BE2C (cell line): ENCODE measurements at regions not wholly inside any gene's neighbourhood (a gene's known extent, or its start where the extent isn't known, plus 50 kb on each side); places are given as distances from the start of the nearest gene placed in this dataset.

Source experiments
- DNase-seq: peaks from one replicate; pipeline ENCODE4 v3.0.0-alpha.2; 2020
- H3K27me3 ChIP-seq: fragments of 250-450 bp; sonication (Bioruptor Pico); 2 replicates; pipeline ENCODE4 v1.5.1; 2020; ENCODE audit warnings: mild to moderate bottlenecking
- H3K36me3 ChIP-seq: fragments of 250-450 bp; sonication (Bioruptor Pico); 2 replicates; pipeline ENCODE4 v1.5.1; 2020; ENCODE audit warnings: mild to moderate bottlenecking
- H3K4me1 ChIP-seq: fragments of 250-450 bp; sonication (Bioruptor Pico); 2 replicates; pipeline ENCODE4 v1.5.1; 2020
- H3K4me3 ChIP-seq: 2 replicates; pipeline ENCODE4 v1.5.1; 2011; ENCODE audit warnings: low read depth, low read length
- H3K9me3 ChIP-seq: fragments of 250-450 bp; sonication (Bioruptor Pico); 2 replicates; pipeline ENCODE4 v1.5.1; 2020
- CTCF ChIP-seq: IDR thresholded peaks from 2 replicates; pipeline ENCODE4 v1.5.1; 2012; ENCODE audit warnings: mild to moderate bottlenecking, low read depth, low read length

GRCh38 chrX:69262036-69262936, 97.0 kb upstream of the PJA1 start:
- Histone ChIP-seq H3K4me3 (no peak overlapping the region), H3K4me1 (no peaks in the 10 kb centered on the region), H3K36me3 (no peaks in the 10 kb centered on the region), H3K9me3 (no peaks in the 10 kb centered on the region), H3K27me3 (no peaks in the 10 kb centered on the region)
- no peak for TF ChIP-seq CTCF
- DNase-seq = no peak

- Histone ChIP-seq H3K9me3 (no peaks in the 10 kb centered on the region), H3K27me3 (no peaks in the 10 kb centered on the region), H3K4me1 (no peaks in the 10 kb centered on the region), H3K4me3 (no peak overlapping the region), H3K36me3 (no peaks in the 10 kb centered on the region)
- TF ChIP-seq CTCF = no peak
- no peak for DNase-seq
Observed at GRCh38 chrX:69260169-69260568, 94.9 kb upstream of the PJA1 start.

- no peaks in the 10 kb centered on the region for H3K27me3 ChIP-seq
- H3K9me3 ChIP-seq = no peaks in the 10 kb centered on the region
- TF ChIP-seq CTCF = no peak
- no peaks in the 10 kb centered on the region for H3K36me3 ChIP-seq
- no peaks in the 10 kb centered on the region for H3K4me1 ChIP-seq
- no peak for DNase-seq
- no peak overlapping the region for H3K4me3 ChIP-seq
Observed at GRCh38 chrX:69258893-69259292, 93.6 kb upstream of the PJA1 start.

GRCh38 chrX:69257499-69258127, 92.4 kb upstream of the PJA1 start:
- Histone ChIP-seq H3K4me3 (no peak overlapping the region), H3K4me1 (no peaks in the 10 kb centered on the region), H3K9me3 (no peaks in the 10 kb centered on the region), H3K36me3 (no peaks in the 10 kb centered on the region), H3K27me3 (no peaks in the 10 kb centered on the region)
- DNase-seq = no peak
- no peak for TF ChIP-seq CTCF

GRCh38 chrX:69256291-69256565, 91.0 kb upstream of the PJA1 start:
- no peak for DNase-seq
- no peak for TF ChIP-seq CTCF
- H3K4me1 ChIP-seq = no peaks in the 10 kb centered on the region
- H3K27me3 ChIP-seq = no peaks in the 10 kb centered on the region
- H3K4me3 ChIP-seq = no peak overlapping the region
- no peaks in the 10 kb centered on the region for H3K36me3 ChIP-seq
- H3K9me3 ChIP-seq = no peaks in the 10 kb centered on the region
